SK-N-SH treated with all-trans-retinoic acid at 6 μM for 48 hours (cell line): ENCODE measurements at regions not wholly inside any gene's neighbourhood (a gene's known extent, or its start where the extent isn't known, plus 50 kb on each side); places are given as distances from the start of the nearest gene placed in this dataset.

Experiments used
- ZC3H10 ChIP-seq: fragments of 250-450 bp; sonication (Bioruptor Pico); IDR thresholded peaks from 2 replicates; pipeline ENCODE4 v1.5.1; 2021; ENCODE audit warnings: mild to moderate bottlenecking, moderate library complexity
- ZNF8 ChIP-seq: fragments of 450-650 bp; formaldehyde crosslinking; IDR thresholded peaks from 2 replicates; pipeline ENCODE4 v1.5.0; 2020; ENCODE audit warnings: mild to moderate bottlenecking, moderate library complexity
- TF ChIP-seq, protein P1 (sequence below): fragments of 250-450 bp; sonication (Bioruptor Pico); IDR thresholded peaks from 2 replicates; pipeline ENCODE4 v1.5.1; 2020; ENCODE audit warnings: low read depth, mild to moderate bottlenecking, moderate library complexity

DNA sequence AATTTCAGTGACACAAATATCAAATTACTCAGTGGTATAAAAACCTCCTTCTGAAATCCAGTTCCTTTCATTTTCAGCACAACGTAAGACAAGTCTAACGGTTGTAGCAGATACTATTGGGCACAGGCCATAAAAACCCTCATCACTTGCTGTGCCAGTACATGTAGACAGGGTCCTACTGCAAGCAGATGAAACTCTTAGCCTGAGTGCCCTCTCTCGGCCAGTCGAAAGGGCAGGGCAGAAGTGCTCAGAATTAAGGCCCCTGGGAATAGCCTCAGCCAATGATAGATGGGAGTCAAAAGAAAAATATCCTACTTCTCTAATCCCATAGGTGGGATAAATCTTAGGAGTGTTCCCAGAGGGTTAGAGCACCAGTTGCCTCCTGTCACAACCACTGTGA lies 168.5 kb upstream of the FER start:
- no peak for TF ChIP-seq ZC3H10
- TF ChIP-seq, protein P1, sequence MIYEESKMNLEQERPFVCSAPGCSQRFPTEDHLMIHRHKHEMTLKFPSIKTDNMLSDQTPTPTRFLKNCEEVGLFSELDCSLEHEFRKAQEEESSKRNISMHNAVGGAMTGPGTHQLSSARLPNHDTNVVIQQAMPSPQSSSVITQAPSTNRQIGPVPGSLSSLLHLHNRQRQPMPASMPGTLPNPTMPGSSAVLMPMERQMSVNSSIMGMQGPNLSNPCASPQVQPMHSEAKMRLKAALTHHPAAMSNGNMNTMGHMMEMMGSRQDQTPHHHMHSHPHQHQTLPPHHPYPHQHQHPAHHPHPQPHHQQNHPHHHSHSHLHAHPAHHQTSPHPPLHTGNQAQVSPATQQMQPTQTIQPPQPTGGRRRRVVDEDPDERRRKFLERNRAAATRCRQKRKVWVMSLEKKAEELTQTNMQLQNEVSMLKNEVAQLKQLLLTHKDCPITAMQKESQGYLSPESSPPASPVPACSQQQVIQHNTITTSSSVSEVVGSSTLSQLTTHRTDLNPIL (CRISPR knock-in tag): no peak
- TF ChIP-seq ZNF8 (CRISPR knock-in tag): no peak
